Breast epithelium (tissue), 4 donors: ENCODE measurements at regions not wholly inside any gene's neighbourhood (a gene's known extent, or its start where the extent isn't known, plus 50 kb on each side); places are given as distances from the start of the nearest gene placed in this dataset.

Experiments used
- DNase-seq, 2 donors: peaks; one replicate each; pipeline ENCODE4 v3.0.0-alpha.2; 2019; ENCODE audit warnings: low spot score in 2 of 2
- H3K27ac ChIP-seq, 2 donors: fragments of 200-600 bp; sonication (generic) in 1 of 2; one replicate each; pipeline ENCODE4 v1.5.1; 2016 to 2019; ENCODE audit warnings: mild to moderate bottlenecking in 1 of 2
- H3K27me3 ChIP-seq, 2 donors: fragments of 200-600 bp; sonication (generic) in 1 of 2; one replicate each; pipeline versions ENCODE4 v1.5.1 to v1.6.0; 2017 to 2019; ENCODE audit warnings: control low read depth in 1 of 2, mild to moderate bottlenecking in 1 of 2
- H3K36me3 ChIP-seq: fragments of 200-600 bp; one replicate; pipeline ENCODE4 v1.5.1; 2019
- H3K4me1 ChIP-seq, 2 donors: fragments of 200-600 bp; sonication (generic); one replicate each; pipeline ENCODE4 v1.5.1; 2016 to 2019; ENCODE audit warnings: control low read depth in 1 of 2
- H3K4me3 ChIP-seq, 3 donors: fragments of 200-600 bp; sonication (generic); 1 replicate in 2 of 3; 2 replicates in 1 of 3; pipeline ENCODE4 v1.5.1; 2016 to 2019; ENCODE audit warnings: mild to moderate bottlenecking in 3 of 3, moderate library complexity in 2 of 3
- H3K9me3 ChIP-seq, 2 donors: fragments of 200-600 bp; sonication (generic) in 1 of 2; one replicate each; pipeline ENCODE4 v1.5.1; 2016 to 2019; ENCODE audit warnings: control low read depth in 1 of 2
- POLR2A ChIP-seq: fragments of 450-650 bp; IDR thresholded peaks from one replicate; pipeline ENCODE4 v1.6.1; 2016; ENCODE audit warnings: antibody characterized with exemption, mild to moderate bottlenecking, moderate library complexity
- POLR2AphosphoS5 ChIP-seq, 3 donors: sonication (generic); formaldehyde crosslinking; IDR thresholded peaks; one replicate each; pipeline ENCODE4 v1.6.1; 2017; ENCODE audit warnings: antibody characterized with exemption in 3 of 3
- intact Hi-C: fragments of 100-400 bp; cut with DNase I; formaldehyde crosslinking; loops from one replicate; pipeline ENCODE4 v1.15.1; 2023; ENCODE audit warnings: low total_unique reads
- TF ChIP-seq, protein P1 (sequence below), 3 donors: fragments of 450-650 bp; IDR thresholded peaks; one replicate each; pipeline ENCODE4 v1.5.1; 2016 to 2017; ENCODE audit warnings: antibody characterized with exemption in 3 of 3, mild to moderate bottlenecking in 3 of 3, moderate library complexity in 3 of 3

DNA sequence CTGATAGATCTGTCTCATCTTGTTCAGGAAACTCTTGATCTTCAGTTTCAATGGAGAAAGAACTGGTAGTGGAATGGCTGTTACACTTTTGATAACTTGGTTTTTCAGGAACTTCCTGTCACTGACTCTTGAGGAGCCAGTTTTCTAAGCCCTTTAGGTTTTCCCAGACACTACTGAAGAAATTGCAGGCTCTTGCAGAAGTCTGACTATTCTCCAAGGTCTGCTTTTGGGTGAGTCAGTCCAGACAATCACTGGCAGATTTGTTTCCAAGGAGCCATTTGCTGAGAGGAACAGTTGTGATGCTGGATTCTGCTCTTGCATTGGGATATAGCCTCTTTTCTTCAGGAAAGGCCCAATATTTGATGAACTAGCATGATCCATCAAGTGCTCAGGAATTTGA, 468.0 kb downstream of the FUT8 start:
- Histone ChIP-seq H3K9me3 (peaks cover 0 to 6% of the 10 kb centered on the region in 2 donors), H3K27me3 (no peaks in the 10 kb centered on the region), H3K4me3 (no peak overlapping the region), H3K4me1 (no peaks in the 10 kb centered on the region), H3K27ac (no peak overlapping the region), H3K36me3 (no peaks in the 10 kb centered on the region)
- no peak for DNase-seq
- intact Hi-C loops = no loop called here
- no peak for TF ChIP-seq POLR2A
- TF ChIP-seq, protein P1, sequence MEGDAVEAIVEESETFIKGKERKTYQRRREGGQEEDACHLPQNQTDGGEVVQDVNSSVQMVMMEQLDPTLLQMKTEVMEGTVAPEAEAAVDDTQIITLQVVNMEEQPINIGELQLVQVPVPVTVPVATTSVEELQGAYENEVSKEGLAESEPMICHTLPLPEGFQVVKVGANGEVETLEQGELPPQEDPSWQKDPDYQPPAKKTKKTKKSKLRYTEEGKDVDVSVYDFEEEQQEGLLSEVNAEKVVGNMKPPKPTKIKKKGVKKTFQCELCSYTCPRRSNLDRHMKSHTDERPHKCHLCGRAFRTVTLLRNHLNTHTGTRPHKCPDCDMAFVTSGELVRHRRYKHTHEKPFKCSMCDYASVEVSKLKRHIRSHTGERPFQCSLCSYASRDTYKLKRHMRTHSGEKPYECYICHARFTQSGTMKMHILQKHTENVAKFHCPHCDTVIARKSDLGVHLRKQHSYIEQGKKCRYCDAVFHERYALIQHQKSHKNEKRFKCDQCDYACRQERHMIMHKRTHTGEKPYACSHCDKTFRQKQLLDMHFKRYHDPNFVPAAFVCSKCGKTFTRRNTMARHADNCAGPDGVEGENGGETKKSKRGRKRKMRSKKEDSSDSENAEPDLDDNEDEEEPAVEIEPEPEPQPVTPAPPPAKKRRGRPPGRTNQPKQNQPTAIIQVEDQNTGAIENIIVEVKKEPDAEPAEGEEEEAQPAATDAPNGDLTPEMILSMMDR (IDR thresholded peaks at IDR 0.05) = no peak
- TF ChIP-seq POLR2AphosphoS5 (IDR thresholded peaks at IDR 0.05) = no peak

DNA sequence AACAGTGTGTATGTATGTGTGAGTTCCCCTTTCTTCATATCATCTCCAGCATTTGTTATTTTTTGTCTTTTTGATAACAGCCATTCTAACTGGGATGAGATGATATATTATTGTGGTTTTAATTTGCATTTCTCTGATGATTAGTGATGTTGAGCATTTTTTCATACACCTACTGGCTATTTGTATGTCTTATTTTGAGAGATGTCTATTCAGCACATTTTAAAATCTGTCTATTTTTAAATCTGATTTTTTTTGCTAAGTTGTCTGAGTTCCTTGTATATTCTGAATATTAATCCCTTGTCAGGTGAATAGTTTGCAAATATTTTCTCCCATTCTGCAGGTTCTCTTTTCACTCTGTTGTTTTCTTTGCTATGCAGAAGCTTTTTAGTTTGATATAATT, 469.1 kb downstream of the FUT8 start:
- Histone ChIP-seq H3K36me3 (no peaks in the 10 kb centered on the region), H3K4me3 (no peak overlapping the region), H3K27ac (no peak overlapping the region), H3K9me3 (peaks cover 0 to 6% of the 10 kb centered on the region in 2 donors), H3K27me3 (no peaks in the 10 kb centered on the region), H3K4me1 (no peaks in the 10 kb centered on the region)
- no peak for DNase-seq
- intact Hi-C loops = no loop called here
- TF ChIP-seq POLR2AphosphoS5 (IDR thresholded peaks at IDR 0.05) (no peak), POLR2A (no peak)
- TF ChIP-seq, protein P1 (IDR thresholded peaks at IDR 0.05) = no peak

GRCh38 chr14:65888677-65889076, 476.1 kb downstream of the FUT8 start:
- H3K9me3 ChIP-seq = no peaks in the 10 kb centered on the region
- intact Hi-C loops = no loop called here
- H3K4me1 ChIP-seq = no peaks in the 10 kb centered on the region
- H3K4me3 ChIP-seq = no peak overlapping the region
- no peaks in the 10 kb centered on the region for H3K27me3 ChIP-seq
- no peak for DNase-seq
- H3K36me3 ChIP-seq = no peaks in the 10 kb centered on the region
- no peak for TF ChIP-seq POLR2AphosphoS5 (IDR thresholded peaks at IDR 0.05)
- TF ChIP-seq POLR2A = no peak
- TF ChIP-seq, protein P1 (IDR thresholded peaks at IDR 0.05) = no peak
- no peak overlapping the region for H3K27ac ChIP-seq

DNA sequence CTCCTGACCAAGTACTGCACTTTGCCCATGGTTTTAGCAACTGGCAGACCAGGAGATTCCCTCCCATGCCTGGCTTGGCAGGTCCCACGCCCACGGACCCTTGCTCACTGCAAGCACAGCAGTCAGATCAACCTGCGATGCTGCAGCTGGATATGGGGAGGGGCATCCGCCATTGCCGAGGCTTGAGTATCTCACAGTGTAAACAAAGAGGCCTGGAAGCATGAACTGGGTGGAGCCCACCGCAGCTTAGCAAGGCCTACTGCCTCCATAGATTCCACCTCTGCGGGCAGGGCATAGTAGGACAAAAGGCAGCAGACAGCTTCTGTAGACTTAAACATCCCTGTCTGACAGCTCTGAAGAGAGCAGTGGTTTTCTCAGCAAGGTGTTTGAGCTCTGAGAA, 479.8 kb downstream of the FUT8 start:
- H3K4me1 ChIP-seq = no peaks in the 10 kb centered on the region
- intact Hi-C loops = no loop called here
- peaks cover 0 to 7% of the 10 kb centered on the region in 2 donors for H3K9me3 ChIP-seq
- no peak for TF ChIP-seq POLR2A
- no peak for TF ChIP-seq POLR2AphosphoS5 (IDR thresholded peaks at IDR 0.05)
- TF ChIP-seq, protein P1 (IDR thresholded peaks at IDR 0.05) = no peak
- no peaks in the 10 kb centered on the region for H3K27me3 ChIP-seq
- H3K36me3 ChIP-seq = no peaks in the 10 kb centered on the region
- no peak overlapping the region for H3K4me3 ChIP-seq
- no peak for DNase-seq
- no peak overlapping the region for H3K27ac ChIP-seq

GRCh38 chr14:65900164-65900563, 487.6 kb downstream of the FUT8 start:
- intact Hi-C loops = no loop called here
- H3K36me3 ChIP-seq = no peaks in the 10 kb centered on the region
- DNase-seq = no peak

More at GRCh38 chr14:65900164-65900563, 487.6 kb downstream of the FUT8 start:
- Histone ChIP-seq H3K27ac (no peak overlapping the region), H3K27me3 (no peaks in the 10 kb centered on the region), H3K9me3 (peaks cover 0 to 9% of the 10 kb centered on the region in 2 donors), H3K4me3 (no peak overlapping the region), H3K4me1 (no peaks in the 10 kb centered on the region)
- no peak for TF ChIP-seq POLR2A
- TF ChIP-seq POLR2AphosphoS5 (IDR thresholded peaks at IDR 0.05) = no peak
- TF ChIP-seq, protein P1 (IDR thresholded peaks at IDR 0.05) = no peak
